SH-SY5Y (cell line): ENCODE measurements at regions not wholly inside any gene's neighbourhood (a gene's known extent, or its start where the extent isn't known, plus 50 kb on each side); places are given as distances from the start of the nearest gene placed in this dataset.

Experiments
- GATA2 ChIP-seq: IDR thresholded peaks from 2 replicates; pipeline ENCODE4 v1.6.1; 2011; ENCODE audit warnings: mild to moderate bottlenecking, low read depth, low read length
- GATA3 ChIP-seq: IDR thresholded peaks from 2 replicates; pipeline ENCODE4 v1.6.1; 2011; ENCODE audit warnings: low read depth, mild to moderate bottlenecking, low read length, moderate library complexity

GRCh38 chr2:155662224-155662623, 670.3 kb downstream of the NR4A2 start:
- TF ChIP-seq GATA3: no peak
- TF ChIP-seq GATA2: no peak

GRCh38 chr2:155653176-155653575, 679.3 kb downstream of the NR4A2 start:
- TF ChIP-seq GATA2: no peak
- TF ChIP-seq GATA3: no peak

- TF ChIP-seq GATA2 (no peak), GATA3 (no peak)
These were observed 680.7 kb downstream of the NR4A2 start for GRCh38 chr2:155651851-155652250.

- TF ChIP-seq GATA2 (no peak), GATA3 (no peak)
These were observed 686.7 kb downstream of the NR4A2 start for GRCh38 chr2:155645791-155646190.

- TF ChIP-seq GATA2 (no peak), GATA3 (no peak)
These were observed 689.3 kb downstream of the NR4A2 start for GRCh38 chr2:155643056-155643775.

GRCh38 chr2:155633887-155634570, 698.5 kb downstream of the NR4A2 start:
- TF ChIP-seq GATA2 (no peak), GATA3 (no peak)

GRCh38 chr2:155633060-155633839, 699.3 kb downstream of the NR4A2 start:
- TF ChIP-seq GATA2 (no peak), GATA3 (no peak)

- TF ChIP-seq GATA2: no peak
- no peak for TF ChIP-seq GATA3
These were observed 701.8 kb downstream of the NR4A2 start for GRCh38 chr2:155630760-155631159.

GRCh38 chr2:155622443-155622842, 710.1 kb downstream of the NR4A2 start:
- no peak for TF ChIP-seq GATA2
- TF ChIP-seq GATA3: no peak

- TF ChIP-seq GATA3: no peak
- TF ChIP-seq GATA2: no peak
These were observed 731.4 kb downstream of the NR4A2 start for GRCh38 chr2:155600914-155601760.

- TF ChIP-seq GATA3: no peak
- no peak for TF ChIP-seq GATA2
These were observed 732.2 kb downstream of the NR4A2 start for GRCh38 chr2:155600296-155600695.

GRCh38 chr2:155599834-155600233, 732.7 kb downstream of the NR4A2 start:
- TF ChIP-seq GATA2 (no peak), GATA3 (no peak)

GRCh38 chr2:155583674-155584195, 748.8 kb downstream of the NR4A2 start:
- TF ChIP-seq GATA3 (no peak), GATA2 (no peak)
